NCI-H146 treated with DMSO at 0.1 percent for 48 hours (cell line): ENCODE measurements at regions not wholly inside any gene's neighbourhood (a gene's known extent, or its start where the extent isn't known, plus 50 kb on each side); places are given as distances from the start of the nearest gene placed in this dataset.

Source experiments
- DNase-seq: peaks from one replicate; lab custom pipeline; 2025; ENCODE audit not compliant: unreplicated experiment; lab: John Stamatoyannopoulos, UW

DNA sequence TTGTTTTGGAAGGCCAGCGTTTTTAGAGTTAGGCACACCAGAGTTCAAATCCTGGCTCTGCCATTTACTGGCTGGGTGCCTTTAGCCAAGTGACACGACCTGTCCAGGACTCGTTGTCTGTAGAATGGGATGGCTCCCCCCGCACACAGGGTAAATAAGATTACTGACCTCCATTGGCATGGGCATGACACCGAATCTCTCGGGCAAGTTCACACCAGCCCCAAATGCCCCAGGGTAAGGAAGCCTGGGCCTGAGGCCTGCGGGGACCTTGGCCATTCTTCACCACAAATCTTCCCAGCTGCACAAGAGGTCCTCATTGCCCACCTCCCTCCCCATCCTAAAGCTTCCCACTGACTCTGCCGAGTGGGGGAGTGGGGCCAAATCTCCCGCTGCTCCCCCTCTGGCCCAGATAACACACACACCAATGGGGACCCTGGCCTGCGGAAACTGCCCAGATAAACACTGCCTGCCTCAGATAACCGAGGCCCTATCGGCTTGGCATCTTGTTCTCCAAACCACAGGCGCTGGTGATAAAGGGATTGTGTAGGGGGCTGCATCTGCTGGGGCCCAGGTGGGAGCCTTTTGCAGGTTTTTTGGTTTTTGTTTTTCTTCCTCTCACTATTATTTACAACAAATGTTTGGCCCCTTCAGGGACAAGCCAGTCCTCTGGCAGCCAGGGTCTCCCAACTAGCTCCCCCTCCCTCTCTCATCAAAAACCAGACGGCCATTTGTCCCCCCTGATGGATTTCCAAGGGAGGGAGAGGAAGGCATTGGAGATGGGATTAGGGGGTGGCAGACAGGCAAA is 75.0 kb upstream of the LHX1 start:
- DNase-seq = no peak

GRCh38 chr17:36863131-36863530 is 74.1 kb upstream of the LHX1 start:
- no peak for DNase-seq

- no peak for DNase-seq
These were observed 73.3 kb upstream of the LHX1 start for GRCh38 chr17:36863676-36864612.

DNA sequence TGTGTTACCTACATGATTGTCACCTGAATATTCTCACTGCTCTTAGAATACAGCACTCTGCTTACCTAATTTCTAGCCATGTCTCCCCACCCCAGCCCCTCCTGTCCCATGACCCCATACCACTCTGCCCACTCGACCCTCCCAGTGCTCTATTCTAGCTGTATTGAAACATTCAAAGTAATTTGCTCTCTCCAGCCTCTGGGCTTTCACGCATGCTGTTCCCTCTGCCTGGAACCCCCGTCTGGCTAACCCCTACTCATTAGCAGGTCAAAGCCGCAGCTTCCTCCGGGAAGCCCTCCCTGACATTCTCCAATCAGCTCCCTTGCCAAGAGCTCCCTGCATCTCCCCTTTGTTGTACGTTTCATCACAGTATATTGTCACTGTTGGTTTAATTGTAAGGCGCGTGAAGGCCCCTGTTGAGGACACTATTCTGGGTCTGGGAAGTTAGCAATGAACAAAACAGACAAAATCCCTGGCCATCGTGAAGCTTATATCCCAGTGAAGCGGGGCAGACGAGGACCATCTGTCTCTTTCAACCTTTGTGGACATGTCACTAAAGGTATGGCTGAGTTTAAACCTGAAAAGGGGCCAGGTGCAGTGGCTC is 72.3 kb upstream of the LHX1 start:
- no peak for DNase-seq

GRCh38 chr17:36867716-36868341 is 69.4 kb upstream of the LHX1 start:
- no peak for DNase-seq

- DNase-seq = no peak
These were observed 68.5 kb upstream of the LHX1 start for GRCh38 chr17:36868777-36869176.

- DNase-seq = no peak
These were observed 67.8 kb upstream of the LHX1 start for GRCh38 chr17:36869441-36869840.

DNA sequence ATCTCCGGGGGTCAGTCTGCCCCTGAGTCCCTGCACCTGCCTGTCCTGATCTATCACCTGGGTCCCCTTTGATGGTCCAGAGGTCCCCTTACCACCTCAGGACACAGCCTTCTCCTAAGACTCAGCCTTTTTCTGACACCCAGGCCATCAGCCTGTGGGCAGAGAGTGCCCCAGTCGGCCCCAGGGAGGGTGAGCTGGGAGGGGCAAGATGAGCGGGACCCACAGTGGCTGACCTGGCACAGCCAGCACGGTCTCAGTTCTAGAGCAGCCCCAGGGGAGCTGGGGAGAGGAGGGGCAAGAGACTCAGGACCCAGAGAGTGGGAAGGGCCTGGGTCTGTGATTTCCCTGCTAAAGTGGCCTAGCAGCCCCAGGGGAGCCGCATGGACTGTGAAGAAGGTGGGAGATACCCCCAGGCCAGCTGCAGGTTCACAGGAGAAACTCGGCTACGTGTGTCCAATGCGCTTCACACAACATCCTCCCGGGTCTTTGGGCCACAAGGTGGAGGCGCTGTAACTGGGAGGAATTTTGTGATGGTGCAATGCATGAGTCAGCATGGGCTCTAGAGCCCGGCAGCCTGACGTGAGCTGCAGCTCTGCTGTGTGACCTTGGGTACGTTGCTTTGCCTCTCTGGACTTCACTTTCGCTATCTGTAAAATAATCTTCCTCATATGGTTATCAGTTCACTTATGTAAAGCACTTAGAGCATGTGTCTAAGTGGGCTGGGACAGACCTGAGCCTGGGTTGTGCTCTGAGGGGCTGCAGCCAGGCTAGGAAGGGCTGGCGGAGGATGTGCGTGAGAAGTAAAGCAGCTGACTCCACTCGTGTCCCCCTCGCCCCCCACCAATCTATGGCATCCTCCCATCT is 67.2 kb upstream of the LHX1 start:
- DNase-seq = no peak

- no peak for DNase-seq
These were observed 66.6 kb upstream of the LHX1 start for GRCh38 chr17:36870720-36870999.

DNA sequence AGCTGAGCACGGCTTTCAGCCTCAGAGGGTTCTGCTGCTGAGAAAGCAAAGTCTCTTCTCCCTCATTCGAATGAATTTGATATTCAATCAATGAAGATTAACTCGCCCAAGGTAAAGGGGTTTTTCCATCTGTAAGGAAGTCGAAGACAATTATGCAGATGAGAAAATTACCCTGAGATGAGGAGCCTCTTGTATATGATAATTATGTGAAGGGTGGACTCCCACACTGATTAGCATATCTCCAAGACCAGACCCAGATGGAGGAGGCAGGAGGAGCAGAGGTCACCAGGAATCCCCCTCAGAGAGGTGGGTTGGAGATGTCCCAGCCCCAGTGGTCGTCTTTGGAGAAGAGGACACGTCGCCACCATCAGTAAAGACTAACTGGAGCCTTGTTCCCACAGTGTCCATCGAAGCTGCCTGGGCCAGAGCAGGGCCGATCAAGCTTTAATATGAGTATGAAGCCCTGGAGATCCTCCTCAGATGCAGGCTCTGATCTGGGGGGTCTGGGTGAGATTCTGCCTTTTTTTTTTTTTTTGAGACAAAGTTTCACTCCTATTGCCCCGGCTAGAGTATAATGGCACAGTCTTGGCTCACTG is 61.5 kb upstream of the LHX1 start:
- DNase-seq = no peak

- no peak for DNase-seq
These were observed 60.3 kb upstream of the LHX1 start for GRCh38 chr17:36876966-36877365.

GRCh38 chr17:36877771-36878170 is 59.5 kb upstream of the LHX1 start:
- no peak for DNase-seq

DNA sequence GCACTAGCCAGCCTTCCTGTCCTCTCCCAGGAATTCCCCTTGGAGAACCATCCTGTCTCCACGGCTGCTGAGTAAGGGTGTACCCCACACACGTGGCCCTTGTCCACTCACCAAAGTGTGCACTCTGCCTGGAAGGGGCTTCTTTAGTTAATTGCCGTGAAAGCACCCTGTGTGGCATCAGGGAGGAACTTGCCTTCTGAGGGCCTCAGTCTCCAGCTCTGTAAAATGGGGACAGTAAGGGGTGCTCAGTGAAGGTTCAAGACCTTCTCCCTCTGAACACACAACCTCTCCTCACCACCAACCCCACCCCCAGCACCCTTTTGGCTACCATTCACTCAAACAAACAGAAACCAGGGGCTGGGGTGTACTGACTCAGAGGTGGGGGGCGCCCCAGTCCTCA is 59.1 kb upstream of the LHX1 start:
- DNase-seq = no peak

DNA sequence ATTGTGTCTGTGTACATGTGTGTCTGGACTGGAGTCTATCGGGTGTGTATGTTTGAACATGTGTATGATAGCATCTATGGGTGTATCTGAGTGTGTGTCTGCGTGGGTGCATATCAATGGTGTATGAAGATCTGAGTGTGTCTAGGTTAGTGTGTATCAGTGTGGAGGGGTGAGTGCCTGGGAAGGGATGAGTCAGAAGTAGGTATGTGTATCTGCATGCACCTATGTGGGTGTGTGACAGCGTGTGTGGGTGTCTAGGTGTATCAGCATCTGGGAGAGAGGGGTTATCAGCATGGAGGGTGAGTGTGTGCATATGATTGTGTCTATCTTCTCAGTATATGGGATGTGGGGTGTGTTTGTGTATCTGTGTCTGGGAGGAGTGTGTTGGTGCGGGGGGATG is 58.2 kb upstream of the LHX1 start:
- no peak for DNase-seq

- DNase-seq = no peak
These were observed 57.6 kb upstream of the LHX1 start for GRCh38 chr17:36879624-36880131.

- no peak for DNase-seq
These were observed 56.9 kb upstream of the LHX1 start for GRCh38 chr17:36880268-36880905.

DNA sequence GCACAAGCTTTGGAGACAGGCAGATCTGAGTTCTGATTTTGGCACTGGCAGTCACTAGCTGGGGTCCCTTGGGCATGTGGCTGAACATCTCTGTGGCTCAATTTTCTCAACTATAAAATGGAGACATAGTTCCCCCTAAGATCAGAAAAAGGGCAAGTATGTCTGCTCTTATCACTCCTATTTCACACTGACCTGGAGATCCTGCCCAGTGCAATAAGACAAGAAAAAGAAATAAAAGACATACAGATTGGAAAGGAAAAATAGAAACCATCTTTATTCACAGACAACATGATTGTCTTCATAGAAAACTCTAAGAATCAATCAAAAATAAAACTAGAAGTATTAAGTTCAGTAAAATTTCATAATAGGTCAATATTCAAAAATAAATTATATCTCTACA is 56.0 kb upstream of the LHX1 start:
- DNase-seq = no peak

DNA sequence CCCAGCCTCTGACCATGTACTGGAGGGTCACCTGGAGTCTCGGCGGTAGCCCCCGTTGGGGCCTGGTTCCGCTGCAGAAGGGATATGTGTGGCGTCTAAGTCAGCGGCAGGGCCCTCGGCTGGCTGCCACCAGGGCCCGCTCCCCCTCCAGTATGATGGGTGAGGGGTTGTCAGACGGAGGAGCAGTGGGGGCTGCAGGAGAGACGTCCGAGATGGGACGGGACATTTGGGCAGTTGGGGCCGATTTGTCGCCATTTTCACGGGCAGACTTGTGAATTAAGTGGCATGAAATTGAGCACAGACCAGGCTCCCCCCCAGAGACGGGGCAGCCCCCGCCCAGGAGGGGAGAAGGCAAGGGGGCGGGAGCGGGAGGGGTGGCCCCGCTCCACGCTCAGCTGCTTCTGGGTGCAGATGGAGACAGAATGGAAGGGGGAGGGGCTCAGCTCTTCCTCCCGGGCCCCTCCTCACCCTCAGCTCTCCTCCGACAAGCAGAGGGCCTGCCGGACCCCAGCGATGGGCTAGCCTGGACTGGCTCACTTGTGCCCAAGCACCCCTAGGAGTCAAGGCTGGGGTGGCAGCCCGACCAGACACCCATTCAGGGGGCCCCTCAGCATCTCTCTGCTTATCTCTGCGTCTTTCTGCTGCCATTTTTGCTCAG is 52.7 kb upstream of the LHX1 start:
- DNase-seq = no peak

- DNase-seq = no peak
These were observed 52.0 kb upstream of the LHX1 start for GRCh38 chr17:36885153-36885735.
